Neural cell (in vitro differentiated cells): ENCODE measurements at regions not wholly inside any gene's neighbourhood (a gene's known extent, or its start where the extent isn't known, plus 50 kb on each side); places are given as distances from the start of the nearest gene placed in this dataset.

Experiments
- H2AFZ ChIP-seq: fragments of 200-600, 300-800 bp; sonication (generic), shearing (Covaris generic); 2 replicates; pipeline ENCODE4 v1.6.0; 2014; ENCODE audit warnings: low read depth, mild to moderate bottlenecking, antibody characterized with exemption, low read length, moderate library complexity
- H3F3A ChIP-seq: fragments of 200-600 bp; shearing (Covaris generic); 2 replicates; pipeline ENCODE4 v1.6.1; 2016; ENCODE audit warnings: mild to moderate bottlenecking, moderate library complexity, mixed read lengths, antibody characterized with exemption, low read length; ENCODE audit not compliant: insufficient read depth, poor library complexity, severe bottlenecking
- H3K27ac ChIP-seq: fragments of 200-600, 300-800 bp; sonication (generic), shearing (Covaris generic); 2 replicates; pipeline ENCODE4 v1.5.1; 2014; ENCODE audit warnings: mild to moderate bottlenecking, low read length, moderate library complexity
- H3K27me3 ChIP-seq: fragments of 300-800, 200-600 bp; sonication (generic), shearing (Covaris generic); 2 replicates; pipeline ENCODE4 v1.6.0; 2014; ENCODE audit warnings: mild to moderate bottlenecking, low read depth, low read length, moderate library complexity; ENCODE audit not compliant: insufficient read depth
- H3K36me3 ChIP-seq: fragments of 300-800, 200-600 bp; sonication (generic), shearing (Covaris generic); 2 replicates; pipeline ENCODE4 v1.5.1; 2014; ENCODE audit warnings: mild to moderate bottlenecking, antibody characterized with exemption, low read length, moderate library complexity; ENCODE audit not compliant: insufficient read depth
- H3K4me2 ChIP-seq: fragments of 300-800, 200-600 bp; sonication (generic), shearing (Covaris generic); 2 replicates; pipeline ENCODE4 v1.6.0; 2014; ENCODE audit warnings: mild to moderate bottlenecking, low read length
- H3K4me3 ChIP-seq: fragments of 300-800, 200-600 bp; sonication (generic), shearing (Covaris generic); 2 replicates; pipeline ENCODE4 v1.5.1; 2014; ENCODE audit warnings: mild to moderate bottlenecking, low read length, moderate library complexity
- H3K79me2 ChIP-seq: fragments of 200-600 bp; shearing (Covaris generic); replicated peaks from 2 replicates; pipeline ENCODE4 v1.6.0; 2014; ENCODE audit warnings: mild to moderate bottlenecking, low read length, moderate library complexity; ENCODE audit not compliant: insufficient read depth
- H3K9ac ChIP-seq: fragments of 300-800, 200-600 bp; sonication (generic), shearing (Covaris generic); 2 replicates; pipeline ENCODE4 v1.6.1; 2016; ENCODE audit warnings: mild to moderate bottlenecking, low read length, mixed read lengths
- H3K9me2 ChIP-seq: fragments of 200-600 bp; shearing (Covaris generic); 2 replicates; pipeline ENCODE4 v1.6.1; 2016; ENCODE audit warnings: mild to moderate bottlenecking, low read length, mixed read lengths; ENCODE audit not compliant: insufficient read depth
- H3K9me3 ChIP-seq: fragments of 200-600, 300-800 bp; sonication (generic), shearing (Covaris generic); 2 replicates; pipeline ENCODE4 v1.6.1; 2016; ENCODE audit warnings: mild to moderate bottlenecking, mixed run types, low read length, moderate library complexity, mixed read lengths
- H4K20me1 ChIP-seq: fragments of 200-600 bp; shearing (Covaris generic); 2 replicates; pipeline ENCODE4 v1.6.1; 2016; ENCODE audit warnings: mild to moderate bottlenecking, mixed run types; ENCODE audit not compliant: insufficient read depth
- CTCF ChIP-seq: fragments of 450-650 bp; IDR thresholded peaks from 2 replicates; pipeline ENCODE4 v1.5.1; 2014; ENCODE audit warnings: antibody characterized with exemption, mild to moderate bottlenecking, moderate library complexity; ENCODE audit not compliant: poor library complexity, severe bottlenecking
- EP300 ChIP-seq: fragments of 450-650 bp; conservative IDR thresholded peaks from 2 replicates; pipeline ENCODE4 v1.6.1; 2014; ENCODE audit warnings: antibody characterized with exemption, mild to moderate bottlenecking, moderate library complexity; ENCODE audit not compliant: poor library complexity, severe bottlenecking
- EZH2 ChIP-seq: fragments of 200-600, 300-800 bp; shearing (Covaris generic), sonication (generic); IDR thresholded peaks from 2 replicates; pipeline ENCODE4 v1.6.1; 2014; ENCODE audit warnings: antibody characterized with exemption, low read length, borderline replicate concordance, mild to moderate bottlenecking; ENCODE audit not compliant: insufficient read depth, poor library complexity, severe bottlenecking
- MXI1 ChIP-seq: fragments of 450-650 bp; conservative IDR thresholded peaks from 2 replicates; pipeline ENCODE4 v1.6.1; 2014; ENCODE audit warnings: antibody characterized with exemption, mild to moderate bottlenecking; ENCODE audit not compliant: poor library complexity, severe bottlenecking
- POLR2AphosphoS5 ChIP-seq: IDR thresholded peaks from 2 replicates; pipeline ENCODE4 v1.6.1; 2012
- RAD21 ChIP-seq: fragments of 450-650 bp; conservative IDR thresholded peaks from 2 replicates; pipeline ENCODE4 v1.6.1; 2014; ENCODE audit warnings: antibody characterized with exemption, mild to moderate bottlenecking, moderate library complexity
- REST ChIP-seq: IDR thresholded peaks from 2 replicates; pipeline ENCODE4 v1.6.1; 2012; ENCODE audit warnings: borderline replicate concordance
- SMC3 ChIP-seq: fragments of 450-650 bp; conservative IDR thresholded peaks from 2 replicates; pipeline ENCODE4 v1.6.1; 2014; ENCODE audit warnings: antibody characterized with exemption, mild to moderate bottlenecking, moderate library complexity; ENCODE audit not compliant: poor library complexity
- TAF1 ChIP-seq: IDR thresholded peaks from 2 replicates; pipeline ENCODE4 v1.6.1; 2012; ENCODE audit warnings: low read depth

- H3K9ac ChIP-seq = no peak overlapping the region
- H2AFZ ChIP-seq = no peak overlapping the region
- no peaks in the 10 kb centered on the region for H3K79me2 ChIP-seq
- H3K36me3 ChIP-seq = no peaks in the 10 kb centered on the region
- no peaks in the 10 kb centered on the region for H3K27me3 ChIP-seq
- no peaks in the 10 kb centered on the region for H4K20me1 ChIP-seq
- no peaks in the 10 kb centered on the region for H3K9me2 ChIP-seq
- TF ChIP-seq POLR2AphosphoS5 (no peak), EZH2 (no peak), MXI1 (no peak), SMC3 (no peak), CTCF (no peak), EP300 (no peak), REST (no peak)
- peaks cover 17% of the 10 kb centered on the region for H3F3A ChIP-seq
- H3K4me3 ChIP-seq = no peak overlapping the region
- H3K4me2 ChIP-seq = no peak overlapping the region
- no peaks in the 10 kb centered on the region for H3K9me3 ChIP-seq
- H3K27ac ChIP-seq = no peak overlapping the region
Measured at GRCh38 chr18:29254123-29254522, 1077.2 kb upstream of the CDH2 start.

GRCh38 chr18:29251681-29252080 lies 1074.8 kb upstream of the CDH2 start:
- H3K9me3 ChIP-seq = no peaks in the 10 kb centered on the region
- H3F3A ChIP-seq = peaks cover 17% of the 10 kb centered on the region
- no peaks in the 10 kb centered on the region for H4K20me1 ChIP-seq
- no peaks in the 10 kb centered on the region for H3K9me2 ChIP-seq
- no peaks in the 10 kb centered on the region for H3K36me3 ChIP-seq
- peak overlapping the region; percentile 29 for H3K4me2 ChIP-seq
- H3K9ac ChIP-seq = no peak overlapping the region
- TF ChIP-seq TAF1 (no peak), SMC3 (no peak), EP300 (no peak), RAD21 (no peak), MXI1 (no peak), CTCF (no peak), REST (no peak), EZH2 (no peak), POLR2AphosphoS5 (no peak)
- no peaks in the 10 kb centered on the region for H3K27me3 ChIP-seq
- H3K4me3 ChIP-seq = no peak overlapping the region
- no peak overlapping the region for H2AFZ ChIP-seq
- peak overlapping the region; percentile 68 for H3K27ac ChIP-seq
- no peaks in the 10 kb centered on the region for H3K79me2 ChIP-seq
